Lung (tissue), 11 donors: ENCODE measurements at regions not wholly inside any gene's neighbourhood (a gene's known extent, or its start where the extent isn't known, plus 50 kb on each side); places are given as distances from the start of the nearest gene placed in this dataset.

ENCODE experiments used
- ATAC-seq: fragments of 200-7000 bp; cut with Tn5 transposase; one replicate; pipeline ENCODE4 v1.9.1; 2020; ENCODE audit warnings: moderate number of reproducible peaks; ENCODE audit not compliant: insufficient read depth, low FRiP score
- DNase-seq, 3 donors: peaks; one replicate each; pipeline ENCODE4 v3.0.0-alpha.2; 2013 to 2017
- H3K27ac ChIP-seq, 2 donors: one replicate each; pipeline ENCODE4 v1.5.1; 2013; ENCODE audit warnings: mild to moderate bottlenecking in 2 of 2, moderate library complexity in 2 of 2, control low read depth in 1 of 2, inconsistent platforms in 1 of 2, low read depth in 1 of 2, low read length in 1 of 2
- H3K27me3 ChIP-seq, 3 donors: one replicate each; pipeline ENCODE4 v1.5.1; 2013; ENCODE audit warnings: low read length in 2 of 3; ENCODE audit not compliant: control insufficient read depth in 3 of 3, insufficient read depth in 3 of 3
- H3K36me3 ChIP-seq, 4 donors: one replicate each; pipeline ENCODE4 v1.5.1; 2013; ENCODE audit warnings: low read length in 4 of 4, mild to moderate bottlenecking in 1 of 4, moderate library complexity in 1 of 4; ENCODE audit not compliant: control insufficient read depth in 4 of 4, insufficient read depth in 4 of 4
- H3K4me1 ChIP-seq, 5 donors: one replicate each; pipeline ENCODE4 v1.5.1; 2013; ENCODE audit warnings: low read length in 5 of 5, mild to moderate bottlenecking in 2 of 5, moderate library complexity in 1 of 5; ENCODE audit not compliant: control insufficient read depth in 5 of 5, insufficient read depth in 5 of 5
- H3K4me3 ChIP-seq: one replicate; pipeline ENCODE4 v1.5.1; 2013; ENCODE audit warnings: mild to moderate bottlenecking, control low read depth, moderate library complexity
- H3K9ac ChIP-seq, 2 donors: one replicate each; pipeline ENCODE4 v1.5.1; 2013; ENCODE audit warnings: low read length in 2 of 2, control low read depth in 1 of 2; ENCODE audit not compliant: insufficient read depth in 1 of 2
- H3K9me3 ChIP-seq, 4 donors: one replicate each; pipeline ENCODE4 v1.5.1; 2013; ENCODE audit warnings: low read length in 3 of 4, mild to moderate bottlenecking in 1 of 4, moderate library complexity in 1 of 4; ENCODE audit not compliant: control insufficient read depth in 4 of 4, insufficient read depth in 3 of 4
- WGBS, 2 donors: extraction: QIAGEN DNeasy Blood & Tissue Kit; methylation state at CpG; one replicate each; pipeline ENCODE4 v1.1.7; 2013; 5-methylcytosine and 5-hydroxymethylcytosine counted together
- TF ChIP-seq, protein P1 (sequence below): IDR thresholded peaks from 2 replicates; pipeline ENCODE4 v1.5.1; 2012; ENCODE audit warnings: mild to moderate bottlenecking; ENCODE audit errors: control extremely low read depth, extremely low read depth
- donor health status: control.
- donor health status: control.
- donor health status: Bipolar disorder and iron deficiency.
- donor health status: healthy.
- donor health status: DM: yes; HTN: yes; CAD: no.

DNA sequence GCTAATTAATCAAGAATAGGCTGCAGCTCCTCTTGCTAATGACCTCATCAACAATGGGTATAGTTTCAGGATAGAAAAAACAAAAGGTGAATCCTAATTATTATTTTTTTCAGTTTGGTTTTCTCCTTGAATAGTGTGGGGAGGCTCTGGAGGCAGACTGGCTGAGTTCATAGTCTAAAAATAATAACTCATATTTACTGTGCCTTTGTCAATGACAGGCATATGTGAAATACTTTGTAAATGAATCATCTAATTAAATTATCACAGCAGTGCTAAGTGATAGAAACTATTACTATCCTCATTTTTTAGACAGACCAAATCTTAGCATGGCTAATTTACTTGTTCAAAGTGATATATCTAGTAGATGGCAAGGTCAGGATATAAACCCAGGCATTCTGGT is 1261.0 kb upstream of the SLC10A2 start:
- Histone ChIP-seq H3K36me3 (no peaks in the 10 kb centered on the region), H3K9ac (no peak overlapping the region), H3K27ac (no peak overlapping the region), H3K4me3 (no peak overlapping the region), H3K4me1 (no peaks in the 10 kb centered on the region), H3K9me3 (no peaks in the 10 kb centered on the region), H3K27me3 (no peaks in the 10 kb centered on the region)
- TF ChIP-seq, protein P1, sequence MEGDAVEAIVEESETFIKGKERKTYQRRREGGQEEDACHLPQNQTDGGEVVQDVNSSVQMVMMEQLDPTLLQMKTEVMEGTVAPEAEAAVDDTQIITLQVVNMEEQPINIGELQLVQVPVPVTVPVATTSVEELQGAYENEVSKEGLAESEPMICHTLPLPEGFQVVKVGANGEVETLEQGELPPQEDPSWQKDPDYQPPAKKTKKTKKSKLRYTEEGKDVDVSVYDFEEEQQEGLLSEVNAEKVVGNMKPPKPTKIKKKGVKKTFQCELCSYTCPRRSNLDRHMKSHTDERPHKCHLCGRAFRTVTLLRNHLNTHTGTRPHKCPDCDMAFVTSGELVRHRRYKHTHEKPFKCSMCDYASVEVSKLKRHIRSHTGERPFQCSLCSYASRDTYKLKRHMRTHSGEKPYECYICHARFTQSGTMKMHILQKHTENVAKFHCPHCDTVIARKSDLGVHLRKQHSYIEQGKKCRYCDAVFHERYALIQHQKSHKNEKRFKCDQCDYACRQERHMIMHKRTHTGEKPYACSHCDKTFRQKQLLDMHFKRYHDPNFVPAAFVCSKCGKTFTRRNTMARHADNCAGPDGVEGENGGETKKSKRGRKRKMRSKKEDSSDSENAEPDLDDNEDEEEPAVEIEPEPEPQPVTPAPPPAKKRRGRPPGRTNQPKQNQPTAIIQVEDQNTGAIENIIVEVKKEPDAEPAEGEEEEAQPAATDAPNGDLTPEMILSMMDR: no peak
- DNase-seq (no peak), ATAC-seq (no peak)

DNA sequence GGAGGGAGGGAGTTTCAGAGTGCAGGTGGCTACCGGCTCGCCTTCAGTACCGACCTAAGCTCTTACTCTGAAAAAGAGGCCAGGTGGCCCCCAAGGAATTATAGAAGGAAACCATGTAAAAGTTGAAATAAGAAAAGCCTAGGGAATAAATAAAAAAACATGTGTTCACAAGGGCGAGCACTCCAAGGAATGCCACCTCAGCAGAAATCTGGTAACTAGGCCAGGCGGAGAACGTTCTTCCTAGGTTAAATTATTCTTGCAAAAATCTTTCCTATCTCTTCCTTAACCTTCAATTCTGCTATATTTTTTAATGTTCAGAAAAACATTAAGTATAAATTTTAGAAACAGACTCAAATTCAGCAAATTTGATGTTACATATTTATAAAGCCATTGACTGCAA is 1260.3 kb upstream of the SLC10A2 start:
- Histone ChIP-seq H3K9me3 (no peaks in the 10 kb centered on the region), H3K27ac (no peak overlapping the region), H3K4me1 (no peaks in the 10 kb centered on the region), H3K4me3 (no peak overlapping the region), H3K36me3 (no peaks in the 10 kb centered on the region), H3K27me3 (no peaks in the 10 kb centered on the region), H3K9ac (no peak overlapping the region)
- DNase-seq (no peak), ATAC-seq (no peak)
- 89 to 94% methylated on average over 6 of the region's 6 CpGs for WGBS, 2 donors
- TF ChIP-seq, protein P1: no peak

DNA sequence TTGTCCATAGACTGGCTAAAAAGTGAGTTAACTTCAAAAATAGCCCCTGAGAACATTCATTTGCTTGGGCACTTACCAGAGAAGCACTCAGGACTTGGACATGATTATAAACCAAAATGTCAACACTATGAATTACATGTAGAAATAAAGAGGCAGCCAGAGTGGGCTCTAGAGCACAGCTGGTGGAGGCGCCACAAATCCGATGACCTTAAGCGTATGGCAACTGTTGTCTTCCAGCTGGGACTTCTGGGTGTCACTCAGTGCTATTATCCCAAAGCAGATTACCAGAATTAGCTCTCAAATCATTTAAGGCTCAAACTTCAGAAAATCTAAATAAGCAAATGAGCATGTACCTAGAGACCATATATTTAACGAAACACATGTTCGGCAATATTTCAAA is 1255.5 kb upstream of the SLC10A2 start:
- WGBS, 2 donors: 96% methylated on average over 5 of the region's 5 CpGs
- DNase-seq (no peak), ATAC-seq (no peak)
- Histone ChIP-seq H3K27me3 (no peaks in the 10 kb centered on the region), H3K27ac (no peak overlapping the region), H3K9me3 (no peaks in the 10 kb centered on the region), H3K36me3 (no peaks in the 10 kb centered on the region), H3K4me1 (no peaks in the 10 kb centered on the region), H3K9ac (no peak overlapping the region), H3K4me3 (no peak overlapping the region)
- TF ChIP-seq, protein P1: no peak

DNA sequence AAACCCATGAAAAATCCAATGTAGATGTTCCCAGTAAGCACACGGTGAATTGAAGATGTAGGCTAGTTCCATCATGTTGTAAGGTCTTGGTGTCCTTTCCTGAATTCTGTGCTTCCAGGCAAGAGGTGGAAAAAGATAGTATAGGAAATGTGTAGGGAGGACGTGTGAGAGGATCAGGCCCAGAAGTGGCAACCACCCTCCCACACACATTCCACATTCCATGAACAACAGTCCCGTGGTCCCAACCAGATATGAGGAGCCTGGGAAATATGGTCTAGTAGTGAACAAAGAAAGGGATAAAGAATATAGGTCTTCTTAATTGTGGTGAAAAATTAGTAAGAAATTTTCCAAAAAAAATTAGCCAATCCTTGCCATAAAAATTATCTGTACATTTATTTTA is 1254.2 kb upstream of the SLC10A2 start:
- 79 to 86% methylated on average over 3 of the region's 3 CpGs for WGBS, 2 donors
- H3K4me1 ChIP-seq: no peaks in the 10 kb centered on the region
- ATAC-seq: no peak

More for the DNA sequence above, 1254.2 kb upstream of the SLC10A2 start:
- TF ChIP-seq, protein P1: no peak
- no peak for DNase-seq
- H3K9me3 ChIP-seq: no peaks in the 10 kb centered on the region
- no peaks in the 10 kb centered on the region for H3K36me3 ChIP-seq
- H3K4me3 ChIP-seq: no peak overlapping the region
- H3K27ac ChIP-seq: no peak overlapping the region
- no peak overlapping the region for H3K9ac ChIP-seq
- no peaks in the 10 kb centered on the region for H3K27me3 ChIP-seq
